ENCODE measurements at regions not wholly inside any gene's neighbourhood (a gene's known extent, or its start where the extent isn't known, plus 50 kb on each side); places are given as distances from the start of the nearest gene placed in this dataset.

DNA sequence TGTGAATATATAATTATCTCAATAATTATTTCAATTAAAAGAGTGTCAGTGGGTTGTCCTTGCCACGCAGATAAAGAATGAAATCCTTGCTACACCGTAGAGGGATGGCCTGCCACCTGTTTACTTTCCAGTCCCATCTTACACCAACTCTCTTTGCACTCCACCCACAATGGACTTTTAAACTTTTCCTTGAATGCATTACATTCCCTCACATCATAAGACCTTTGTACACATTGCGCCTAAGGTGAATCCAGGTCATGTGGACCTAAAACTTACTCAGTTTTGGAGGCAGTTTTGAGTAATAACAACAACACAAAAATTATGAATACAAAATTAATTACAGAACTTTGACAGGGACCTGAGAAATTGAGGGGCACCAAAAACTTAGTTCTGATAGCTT is 78.7 kb upstream of the PDE5A start:
- H3K14ac ChIP-seq (replicated peaks; ENCODE audit: low read depth, low read length): no peak overlapping the region
- H2AFZ ChIP-seq (replicated peaks; ENCODE audit: low read length, poor library complexity): no peak overlapping the region
- H3K36me3 ChIP-seq (ENCODE audit: control insufficient read depth, insufficient read depth, low read length): no peaks in the 10 kb centered on the region
- no peak overlapping the region for H3K18ac ChIP-seq (ENCODE audit: low read depth, low read length)
- TF ChIP-seq SMC3 (IDR thresholded peaks at IDR 0.05; ENCODE audit: low read depth, low read length): no peak
- no peak for TF ChIP-seq RFX5 (IDR thresholded peaks at IDR 0.05; ENCODE audit: low read depth, low read length)
- no peak for TF ChIP-seq NFE2L2 (IDR thresholded peaks at IDR 0.05; ENCODE audit: low read depth, low read length)
- TF ChIP-seq MXI1 (IDR thresholded peaks at IDR 0.05; ENCODE audit: borderline replicate concordance, low read depth, low read length): no peak
- no peak for TF ChIP-seq BHLHE40 (IDR thresholded peaks at IDR 0.05; ENCODE audit: low read depth, low read length)
- TF ChIP-seq MAFK (IDR thresholded peaks at IDR 0.05; ENCODE audit: low read depth, low read length): no peak
- TF ChIP-seq, protein P1, sequence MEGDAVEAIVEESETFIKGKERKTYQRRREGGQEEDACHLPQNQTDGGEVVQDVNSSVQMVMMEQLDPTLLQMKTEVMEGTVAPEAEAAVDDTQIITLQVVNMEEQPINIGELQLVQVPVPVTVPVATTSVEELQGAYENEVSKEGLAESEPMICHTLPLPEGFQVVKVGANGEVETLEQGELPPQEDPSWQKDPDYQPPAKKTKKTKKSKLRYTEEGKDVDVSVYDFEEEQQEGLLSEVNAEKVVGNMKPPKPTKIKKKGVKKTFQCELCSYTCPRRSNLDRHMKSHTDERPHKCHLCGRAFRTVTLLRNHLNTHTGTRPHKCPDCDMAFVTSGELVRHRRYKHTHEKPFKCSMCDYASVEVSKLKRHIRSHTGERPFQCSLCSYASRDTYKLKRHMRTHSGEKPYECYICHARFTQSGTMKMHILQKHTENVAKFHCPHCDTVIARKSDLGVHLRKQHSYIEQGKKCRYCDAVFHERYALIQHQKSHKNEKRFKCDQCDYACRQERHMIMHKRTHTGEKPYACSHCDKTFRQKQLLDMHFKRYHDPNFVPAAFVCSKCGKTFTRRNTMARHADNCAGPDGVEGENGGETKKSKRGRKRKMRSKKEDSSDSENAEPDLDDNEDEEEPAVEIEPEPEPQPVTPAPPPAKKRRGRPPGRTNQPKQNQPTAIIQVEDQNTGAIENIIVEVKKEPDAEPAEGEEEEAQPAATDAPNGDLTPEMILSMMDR (conservative IDR thresholded peaks at IDR 0.05; ENCODE audit: low read depth, low read length): no peak
- TF ChIP-seq POLR2A (IDR thresholded peaks at IDR 0.05; ENCODE audit: low read depth, low read length): no peak
- H3K4me2 ChIP-seq (ENCODE audit: low read depth, low read length): no peak overlapping the region
- H3K4ac ChIP-seq (ENCODE audit: low read depth, low read length): peak overlapping the region; percentile 33; the same call in 1 of the 2 replicates
- H2BK120ac ChIP-seq (ENCODE audit: low read depth, low read length): 0 out of 2 replicates have a peak overlapping the region, but pooled peaks have one; percentile 42
- H2BK5ac ChIP-seq (ENCODE audit: low read depth, low read length, poor library complexity, severe bottlenecking): no peak overlapping the region
- H3K9me1 ChIP-seq (ENCODE audit: insufficient read depth, low read length): no peaks in the 10 kb centered on the region
- H3K9me3 ChIP-seq (ENCODE audit: control insufficient read depth, insufficient read depth, low read length): no peaks in the 10 kb centered on the region
- WGBS, 2 experiments (ENCODE audit: extremely low coverage in 2 of 2, insufficient read length in 1 of 2): no CpG with 5 or more reads among the region's 3 CpGs
- H3K27ac ChIP-seq (ENCODE audit: insufficient read depth, low read length): no peak overlapping the region
- peak overlapping the region; percentile 29; the same call in 1 of the 2 replicates for H2BK20ac ChIP-seq (ENCODE audit: low read depth, low read length)
- H3K27me3 ChIP-seq (ENCODE audit: control insufficient read depth, insufficient read depth, low read length): no peaks in the 10 kb centered on the region
- peak overlapping the region; percentile 13; the same call in 1 of the 3 replicates for H2BK15ac ChIP-seq (ENCODE audit: low read depth, low read length)
- H3K56ac ChIP-seq (ENCODE audit: extremely low read depth, insufficient read depth, low read length): no peak overlapping the region
- ATAC-seq (ENCODE audit: low read depth) (no peak), DNase-seq (no peak)
- H3K9ac ChIP-seq (ENCODE audit: low read depth, low read length): no peak overlapping the region
- POLR2A ChIA-PET (ENCODE audit: unreplicated experiment): no interaction called here
- CTCF ChIA-PET: interaction anchor here (1.3 kb wide), 1 partner anchor 47 kb away, joined by 3 read pairs; no protein-coding TSS in a partner anchor
- dilution Hi-C loops (cut with HindIII; ENCODE audit: low sequenced_read_pairs, unreplicated experiment): no loop called here
- H4K8ac ChIP-seq (ENCODE audit: low read depth in 2 of 2, low read length in 2 of 2): no peak overlapping the region; a peak in 1 of 4 replicates
- 0 out of 2 replicates have a peak overlapping the region, but pooled peaks have one; percentile 73 for H3K23ac ChIP-seq (ENCODE audit: low read depth, low read length)
- H3K4me3 ChIP-seq (ENCODE audit: insufficient read depth, low read depth, low read length): no peak overlapping the region
- no peaks in the 10 kb centered on the region for H4K20me1 ChIP-seq (ENCODE audit: insufficient read depth, low read length)
- intact Hi-C loops (cut with micrococcal nuclease): no loop called here
- in situ Hi-C loops (cut with MboI; ENCODE audit: low sequenced_read_pairs): no loop called here
- H2AK5ac ChIP-seq (ENCODE audit: low read depth, low read length): no peak overlapping the region
- H3K4me1 ChIP-seq (ENCODE audit: control insufficient read depth, insufficient read depth, low read length): no peaks in the 10 kb centered on the region; the same call in 1 of the 2 replicates
- no TSS peak for BruUV-seq (replicated peaks)
- no peak overlapping the region for H2AK9ac ChIP-seq (replicated peaks; ENCODE audit: low read depth, low read length, poor library complexity)
- H3K79me1 ChIP-seq (ENCODE audit: low read depth in 1 of 2, low read length in 2 of 2): no peaks in the 10 kb centered on the region
- H4K91ac ChIP-seq (ENCODE audit: insufficient read depth, low read depth, low read length): no peak overlapping the region
- H4K5ac ChIP-seq (ENCODE audit: low read depth, low read length): no peak overlapping the region
